Loucy (cell line): ENCODE measurements at regions not wholly inside any gene's neighbourhood (a gene's known extent, or its start where the extent isn't known, plus 50 kb on each side); places are given as distances from the start of the nearest gene placed in this dataset.

Experiments used
- CTCF ChIP-seq: fragments of 200-600 bp; sonication (generic); conservative IDR thresholded peaks from 2 replicates; pipeline ENCODE4 v1.5.1; 2014; ENCODE audit warnings: mild to moderate bottlenecking, antibody characterized with exemption, low read length
- EZH2phosphoT487 ChIP-seq: fragments of 200-600 bp; IDR thresholded peaks from 2 replicates; pipeline ENCODE4 v1.6.1; 2018; ENCODE audit warnings: antibody characterized with exemption, mild to moderate bottlenecking, moderate library complexity, borderline replicate concordance

- TF ChIP-seq CTCF (no peak), EZH2phosphoT487 (no peak)
These were observed 110.6 kb upstream of the RIOK3 start for GRCh38 chr18:23342506-23342905.
